Liver (tissue), 8 donors: ENCODE measurements at regions not wholly inside any gene's neighbourhood (a gene's known extent, or its start where the extent isn't known, plus 50 kb on each side); places are given as distances from the start of the nearest gene placed in this dataset.

Experiments used
- DNase-seq: peaks from one replicate; pipeline ENCODE4 v3.0.0-alpha.2; 2017; ENCODE audit warnings: low spot score
- H3K27ac ChIP-seq, 2 donors: one replicate each; pipeline ENCODE4 v1.7.0; 2013; ENCODE audit warnings: inconsistent platforms in 2 of 2, low read length in 2 of 2, control low read depth in 1 of 2, low read depth in 1 of 2, mild to moderate bottlenecking in 1 of 2
- H3K27me3 ChIP-seq, 4 donors: one replicate each; pipeline versions ENCODE4 v1.6.1 to v1.7.0; 2013; ENCODE audit warnings: low read length in 3 of 4, inconsistent platforms in 1 of 4, mild to moderate bottlenecking in 1 of 4, moderate library complexity in 1 of 4; ENCODE audit not compliant: control insufficient read depth in 4 of 4, insufficient read depth in 4 of 4
- H3K36me3 ChIP-seq, 4 donors: one replicate each; pipeline versions ENCODE4 v1.6.1 to v1.7.0; 2013; ENCODE audit warnings: low read length in 3 of 4, mild to moderate bottlenecking in 3 of 4, low read depth in 1 of 4, moderate library complexity in 1 of 4; ENCODE audit not compliant: control insufficient read depth in 4 of 4, insufficient read depth in 3 of 4
- H3K4me1 ChIP-seq, 4 donors: one replicate each; pipeline versions ENCODE4 v1.6.1 to v1.7.0; 2013; ENCODE audit warnings: low read length in 3 of 4, mild to moderate bottlenecking in 3 of 4, moderate library complexity in 1 of 4; ENCODE audit not compliant: control insufficient read depth in 4 of 4, insufficient read depth in 4 of 4
- H3K4me3 ChIP-seq, 3 donors: one replicate each; pipeline versions ENCODE4 v1.6.1 to v1.7.0; 2013; ENCODE audit warnings: low read length in 3 of 3, control low read depth in 1 of 3, low read depth in 1 of 3, mild to moderate bottlenecking in 1 of 3
- H3K9ac ChIP-seq, 2 donors: one replicate each; pipeline ENCODE4 v1.7.0; 2013; ENCODE audit warnings: low read length in 2 of 2, mild to moderate bottlenecking in 2 of 2, moderate library complexity in 2 of 2, control low read depth in 1 of 2, low read depth in 1 of 2
- H3K9me3 ChIP-seq, 4 donors: one replicate each; pipeline versions ENCODE4 v1.6.1 to v1.7.0; 2013; ENCODE audit warnings: low read length in 3 of 4; ENCODE audit not compliant: control insufficient read depth in 4 of 4
- EGR1 ChIP-seq, 2 donors: IDR thresholded peaks; 2 replicates each; pipeline ENCODE4 v1.6.1; 2016 to 2018; ENCODE audit warnings: antibody characterized with exemption in 2 of 2, low read depth in 2 of 2
- FOXA1 ChIP-seq: IDR thresholded peaks from 2 replicates; pipeline ENCODE4 v1.6.1; 2016; ENCODE audit warnings: antibody characterized with exemption
- GABPA ChIP-seq, 2 donors: IDR thresholded peaks in 1 of 2; conservative IDR thresholded peaks in 1 of 2; 2 replicates each; pipeline ENCODE4 v1.6.1; 2016; ENCODE audit warnings: antibody characterized with exemption in 2 of 2, mild to moderate bottlenecking in 1 of 2, moderate library complexity in 1 of 2
- HNF4A ChIP-seq, 2 donors: conservative IDR thresholded peaks; 2 replicates each; pipeline ENCODE4 v1.6.1; 2016; ENCODE audit warnings: antibody characterized with exemption in 2 of 2, mild to moderate bottlenecking in 2 of 2
- HNF4G ChIP-seq: IDR thresholded peaks from 2 replicates; pipeline ENCODE4 v1.6.1; 2016; ENCODE audit warnings: antibody characterized with exemption
- JUND ChIP-seq, 2 donors: IDR thresholded peaks; 2 replicates each; pipeline ENCODE4 v1.6.1; 2016; ENCODE audit warnings: antibody characterized with exemption in 2 of 2
- RAD21 ChIP-seq, 2 donors: IDR thresholded peaks; 2 replicates each; pipeline ENCODE4 v1.6.1; 2016; ENCODE audit warnings: antibody characterized with exemption in 2 of 2, mild to moderate bottlenecking in 2 of 2
- SP1 ChIP-seq: IDR thresholded peaks from 2 replicates; pipeline ENCODE4 v1.6.1; 2018; ENCODE audit warnings: antibody characterized with exemption, mild to moderate bottlenecking
- TAF1 ChIP-seq: conservative IDR thresholded peaks from 2 replicates; pipeline ENCODE4 v1.6.1; 2016; ENCODE audit warnings: antibody characterized with exemption, mild to moderate bottlenecking
- YY1 ChIP-seq: IDR thresholded peaks from 2 replicates; pipeline ENCODE4 v1.6.1; 2016; ENCODE audit warnings: antibody characterized with exemption, mild to moderate bottlenecking
- ZBTB33 ChIP-seq: IDR thresholded peaks from 2 replicates; pipeline ENCODE4 v1.6.1; 2016; ENCODE audit warnings: antibody characterized with exemption
- WGBS: extraction: QIAGEN DNeasy Blood & Tissue Kit; methylation state at CpG from one replicate; pipeline ENCODE4 v1.1.7; 2013; 5-methylcytosine and 5-hydroxymethylcytosine counted together
- TF ChIP-seq, protein P1 (sequence below): fragments of 150-350 bp; IDR thresholded peaks from 2 replicates; pipeline ENCODE4 v1.5.1; 2017; ENCODE audit warnings: improper control_type of control experiment, low read depth, low read length; ENCODE audit not compliant: missing input control
- TF ChIP-seq, protein P2 (sequence below): IDR thresholded peaks from 2 replicates; pipeline ENCODE4 v1.6.1; 2016; ENCODE audit warnings: antibody characterized with exemption
- donor health status: healthy.
- donor health status: healthy.
- donor health status: healthy.
- donor health status: healthy.
- donor health status: healthy.

DNA sequence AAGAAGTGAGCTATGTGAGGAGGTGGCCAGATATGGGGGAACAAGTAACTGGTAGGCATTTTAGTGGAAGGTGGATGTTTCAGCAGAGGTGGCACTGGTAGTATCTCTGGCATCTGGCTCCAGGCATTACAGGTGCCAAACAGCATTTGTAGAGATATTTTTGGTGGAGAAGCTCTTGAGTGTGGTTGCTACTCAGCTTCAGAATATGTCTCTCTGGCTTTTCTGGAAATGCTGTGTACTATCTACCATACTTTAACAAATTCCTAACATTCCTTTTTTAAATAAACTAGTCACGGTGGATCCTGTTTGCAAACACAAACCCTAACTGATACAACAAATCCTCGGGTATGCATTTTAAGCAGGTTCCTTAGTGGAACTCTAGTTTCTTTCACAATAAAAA is 128.0 kb downstream of the BARX2 start:
- no peaks in the 10 kb centered on the region for H3K4me1 ChIP-seq
- TF ChIP-seq YY1 (no peak), GABPA (IDR thresholded peaks at IDR 0.05 in 1 of 2, conservative IDR thresholded peaks at IDR 0.05 in 1 of 2) (no peak), SP1 (no peak)
- no peaks in the 10 kb centered on the region for H3K36me3 ChIP-seq

GRCh38 chr11:129505266-129505665 is 129.6 kb downstream of the BARX2 start:
- H3K36me3 ChIP-seq, result no peaks in the 10 kb centered on the region
- H3K4me1 ChIP-seq, result no peaks in the 10 kb centered on the region
- no peak for TF ChIP-seq HNF4G
- TF ChIP-seq, protein P1, sequence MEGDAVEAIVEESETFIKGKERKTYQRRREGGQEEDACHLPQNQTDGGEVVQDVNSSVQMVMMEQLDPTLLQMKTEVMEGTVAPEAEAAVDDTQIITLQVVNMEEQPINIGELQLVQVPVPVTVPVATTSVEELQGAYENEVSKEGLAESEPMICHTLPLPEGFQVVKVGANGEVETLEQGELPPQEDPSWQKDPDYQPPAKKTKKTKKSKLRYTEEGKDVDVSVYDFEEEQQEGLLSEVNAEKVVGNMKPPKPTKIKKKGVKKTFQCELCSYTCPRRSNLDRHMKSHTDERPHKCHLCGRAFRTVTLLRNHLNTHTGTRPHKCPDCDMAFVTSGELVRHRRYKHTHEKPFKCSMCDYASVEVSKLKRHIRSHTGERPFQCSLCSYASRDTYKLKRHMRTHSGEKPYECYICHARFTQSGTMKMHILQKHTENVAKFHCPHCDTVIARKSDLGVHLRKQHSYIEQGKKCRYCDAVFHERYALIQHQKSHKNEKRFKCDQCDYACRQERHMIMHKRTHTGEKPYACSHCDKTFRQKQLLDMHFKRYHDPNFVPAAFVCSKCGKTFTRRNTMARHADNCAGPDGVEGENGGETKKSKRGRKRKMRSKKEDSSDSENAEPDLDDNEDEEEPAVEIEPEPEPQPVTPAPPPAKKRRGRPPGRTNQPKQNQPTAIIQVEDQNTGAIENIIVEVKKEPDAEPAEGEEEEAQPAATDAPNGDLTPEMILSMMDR, result no peak
- TF ChIP-seq, protein P2, sequence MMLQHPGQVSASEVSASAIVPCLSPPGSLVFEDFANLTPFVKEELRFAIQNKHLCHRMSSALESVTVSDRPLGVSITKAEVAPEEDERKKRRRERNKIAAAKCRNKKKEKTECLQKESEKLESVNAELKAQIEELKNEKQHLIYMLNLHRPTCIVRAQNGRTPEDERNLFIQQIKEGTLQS, result no peak
- TF ChIP-seq RAD21 (IDR thresholded peaks at IDR 0.05), result no peak
- no peak for TF ChIP-seq JUND (IDR thresholded peaks at IDR 0.05)
- TF ChIP-seq GABPA (IDR thresholded peaks at IDR 0.05 in 1 of 2, conservative IDR thresholded peaks at IDR 0.05 in 1 of 2), result no peak
- no peak for TF ChIP-seq ZBTB33
- no peak for TF ChIP-seq HNF4A (conservative IDR thresholded peaks at IDR 0.05)
- no peak for TF ChIP-seq EGR1 (IDR thresholded peaks at IDR 0.05; ENCODE audit: low read depth in 2 of 2)
- no peak for TF ChIP-seq FOXA1
- TF ChIP-seq TAF1, result no peak
- TF ChIP-seq SP1, result no peak
- no peaks in the 10 kb centered on the region for H3K27me3 ChIP-seq
- H3K27ac ChIP-seq, result no peak overlapping the region
- no peak overlapping the region for H3K9ac ChIP-seq
- DNase-seq, result no peak
- WGBS, result 51% methylated on average over 2 of the region's 2 CpGs
- no peaks in the 10 kb centered on the region for H3K9me3 ChIP-seq
- no peak overlapping the region for H3K4me3 ChIP-seq

More for the DNA sequence above, 128.0 kb downstream of the BARX2 start:
- 19% methylated on average over 2 of the region's 2 CpGs for WGBS
- Histone ChIP-seq H3K27ac (no peak overlapping the region), H3K4me3 (no peak overlapping the region), H3K27me3 (no peaks in the 10 kb centered on the region), H3K9me3 (no peaks in the 10 kb centered on the region), H3K9ac (no peak overlapping the region)
- no peak for DNase-seq

- TF ChIP-seq TAF1, result no peak
- TF ChIP-seq, protein P2, result no peak
- Histone ChIP-seq H3K36me3 (no peaks in the 10 kb centered on the region), H3K4me3 (no peak overlapping the region), H3K9ac (no peak overlapping the region), H3K9me3 (no peaks in the 10 kb centered on the region), H3K27me3 (no peaks in the 10 kb centered on the region), H3K27ac (no peak overlapping the region), H3K4me1 (no peaks in the 10 kb centered on the region)
- DNase-seq, result no peak
- 90% methylated on average over 4 of the region's 4 CpGs for WGBS
Observed at GRCh38 chr11:129508163-129508562, 132.5 kb downstream of the BARX2 start.
